Endothelial cell of umbilical vein (primary cell): ENCODE measurements at regions not wholly inside any gene's neighbourhood (a gene's known extent, or its start where the extent isn't known, plus 50 kb on each side); places are given as distances from the start of the nearest gene placed in this dataset.

Experiments
- BruUV-seq: library from RNA; stranded (reverse); fragments of 400-500 nt; replicated peaks from 2 replicates; lab custom pipeline; 2021; lab: Mats Ljungman, UMichigan
- CTCF ChIA-PET: fragments of 300-600, 350-600 bp; sonication (Branson Sonifier 250); formaldehyde crosslinking; loops from one replicate; lab custom pipeline; 2021; ENCODE audit warnings: antibody characterized with exemption, inconsistent platforms; lab: Charles Lee
- POLR2A ChIA-PET: fragments of 300-600, 350-600 bp; sonication (Branson Sonifier 250); formaldehyde crosslinking; loops from one replicate; lab custom pipeline; 2021; ENCODE audit warnings: antibody characterized with exemption, inconsistent platforms; lab: Charles Lee
- DNase-seq: peaks from one replicate; pipeline ENCODE4 v3.0.0-alpha.2; 2011; ENCODE audit warnings: low read depth, low spot score
- FAIRE-seq: peaks from 2 replicates; lab custom pipeline; 2011; peaks lifted over from hg19 to GRCh38; lab: Jason Lieb, UNC
- H2AFZ ChIP-seq: 2 replicates; pipeline ENCODE4 v1.6.0; 2012; ENCODE audit warnings: low read depth, low read length, control low read depth, inconsistent platforms
- H3K27ac ChIP-seq: 2 replicates; pipeline ENCODE4 v1.5.1; 2011; ENCODE audit warnings: low read depth, mild to moderate bottlenecking, control low read depth, low read length, moderate library complexity; ENCODE audit not compliant: insufficient read depth
- H3K27me3 ChIP-seq, 2 experiments: 2 replicates each; pipeline versions ENCODE4 v1.6.0 to v1.6.1; 2011; ENCODE audit warnings: low read length in 2 of 2, mixed read lengths in 1 of 2; ENCODE audit not compliant: control insufficient read depth in 2 of 2, insufficient read depth in 2 of 2
- H3K36me3 ChIP-seq, 2 experiments: 2 replicates in 1 of 2; 3 replicates in 1 of 2; pipeline ENCODE4 v1.5.1; 2011; ENCODE audit warnings: low read length in 2 of 2, mild to moderate bottlenecking in 1 of 2, moderate library complexity in 1 of 2; ENCODE audit not compliant: control insufficient read depth in 2 of 2, insufficient read depth in 2 of 2; ENCODE audit errors: extremely low read depth in 1 of 2
- H3K4me1 ChIP-seq: 3 replicates; pipeline ENCODE4 v1.5.1; 2011; ENCODE audit warnings: mild to moderate bottlenecking, low read length; ENCODE audit not compliant: control insufficient read depth, insufficient read depth; ENCODE audit errors: extremely low read depth
- H3K4me2 ChIP-seq: 2 replicates; pipeline ENCODE4 v1.6.1; 2011; ENCODE audit warnings: low read length, control low read depth, mixed read lengths; ENCODE audit not compliant: insufficient read depth
- H3K4me3 ChIP-seq, 3 experiments: fragments of 200-600 bp in 1 of 3; sonication (generic), shearing (Covaris generic) in 1 of 3; replicated peaks in 1 of 3; 2 replicates each; pipeline ENCODE4 v1.5.1; 2011 to 2016; ENCODE audit warnings: control low read depth in 3 of 3, low read length in 3 of 3, mild to moderate bottlenecking in 2 of 3, inconsistent platforms in 1 of 3, low read depth in 1 of 3, moderate library complexity in 1 of 3; ENCODE audit not compliant: insufficient read depth in 1 of 3
- H3K79me2 ChIP-seq: 2 replicates; pipeline ENCODE4 v1.6.0; 2012; ENCODE audit warnings: low read length, inconsistent platforms; ENCODE audit not compliant: control insufficient read depth, insufficient read depth
- H3K9ac ChIP-seq: replicated peaks from 2 replicates; pipeline ENCODE3; 2011; ENCODE audit warnings: low read length, control low read depth; ENCODE audit not compliant: insufficient read depth; ENCODE audit errors: extremely low read depth
- H3K9me1 ChIP-seq: replicated peaks from 3 replicates; pipeline ENCODE4 v1.6.0; 2011; ENCODE audit warnings: mild to moderate bottlenecking, low read length; ENCODE audit not compliant: control insufficient read depth, insufficient read depth; ENCODE audit errors: extremely low read depth
- H3K9me3 ChIP-seq: replicated peaks from 2 replicates; pipeline ENCODE4 v1.5.1; 2012; ENCODE audit warnings: low read length, inconsistent platforms; ENCODE audit not compliant: control insufficient read depth, insufficient read depth
- H4K20me1 ChIP-seq: replicated peaks from 2 replicates; pipeline ENCODE3; 2011; ENCODE audit warnings: mild to moderate bottlenecking, low read length; ENCODE audit not compliant: control insufficient read depth, insufficient read depth; ENCODE audit errors: extremely low read depth
- FOS ChIP-seq: IDR thresholded peaks from 2 replicates; pipeline ENCODE4 v1.6.1; 2011; ENCODE audit warnings: mild to moderate bottlenecking, low read length, moderate library complexity, borderline replicate concordance; ENCODE audit not compliant: insufficient read depth
- JUN ChIP-seq: IDR thresholded peaks from 2 replicates; pipeline ENCODE4 v1.6.1; 2011; ENCODE audit warnings: borderline replicate concordance, low read depth; ENCODE audit not compliant: insufficient read length, insufficient read depth
- MAX ChIP-seq: IDR thresholded peaks from 2 replicates; pipeline ENCODE4 v1.6.1; 2011; ENCODE audit not compliant: insufficient read depth, insufficient read length
- MYC ChIP-seq: IDR thresholded peaks from one replicate; pipeline ENCODE4 v1.6.1; 2011; ENCODE audit warnings: mild to moderate bottlenecking, low read depth, low read length
- POLR2A ChIP-seq: IDR thresholded peaks from 2 replicates; pipeline ENCODE4 v1.6.1; 2012; ENCODE audit warnings: low read depth, mild to moderate bottlenecking, control low read depth, low read length
- dilution Hi-C: fragments of 300-500 bp; cut with MboI; formaldehyde crosslinking; loops from one replicate; pipeline ENCODE4 v1.15.0; 2019; ENCODE audit warnings: low sequenced_read_pairs; ENCODE audit not compliant: extremely low pct_ligation_motif_present
- intact Hi-C: fragments of 100-400 bp; cut with micrococcal nuclease; formaldehyde crosslinking; loops from one replicate; pipeline ENCODE4 v1.10.0; 2022
- TF ChIP-seq, protein P1 (sequence below), 2 donors: IDR thresholded peaks; 1 replicate in 1 of 2; 2 replicates in 1 of 2; pipeline ENCODE4 v1.5.1; 2011; ENCODE audit warnings: low read length in 2 of 2, mild to moderate bottlenecking in 2 of 2, moderate library complexity in 2 of 2, control low read depth in 1 of 2, inconsistent platforms in 1 of 2, low read depth in 1 of 2; ENCODE audit not compliant: insufficient read depth in 1 of 2; ENCODE audit errors: extremely low read depth in 1 of 2

DNA sequence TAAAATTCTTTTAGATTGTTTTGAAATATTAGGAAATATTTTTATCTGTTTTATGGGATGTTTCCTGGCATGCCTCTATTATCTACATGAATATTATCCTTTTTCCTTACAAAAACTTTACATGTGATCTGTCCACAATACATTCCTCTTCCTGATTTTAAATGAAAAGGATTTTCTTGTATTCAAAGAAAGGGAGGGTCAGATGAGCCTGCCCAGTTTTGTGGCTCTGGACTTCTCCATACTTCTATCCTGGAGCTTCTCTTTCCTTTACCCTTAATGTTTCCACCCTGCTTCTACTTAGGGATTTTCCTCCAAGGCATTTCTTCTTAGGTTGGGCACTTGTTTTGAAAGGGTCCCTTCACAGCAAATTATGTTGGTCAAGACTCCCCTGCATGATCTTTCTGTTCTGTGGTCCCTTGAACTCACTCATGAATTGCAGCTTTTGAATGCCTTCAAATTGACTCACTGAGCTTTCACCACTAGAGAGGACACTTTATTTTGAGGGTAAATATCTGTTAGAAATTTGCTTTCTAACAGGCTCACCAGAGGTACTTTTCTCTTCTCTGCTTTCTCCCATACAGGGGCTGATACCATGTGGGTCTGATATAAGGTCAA lies 104.9 kb downstream of the CENPW start:
- Histone ChIP-seq H3K27me3 (no peaks in the 10 kb centered on the region), H2AFZ (no peak overlapping the region), H3K4me1 (no peaks in the 10 kb centered on the region), H3K9me3 (no peaks in the 10 kb centered on the region), H3K4me2 (no peak overlapping the region), H3K4me3 (no peak overlapping the region), H3K9ac (no peak overlapping the region), H3K27ac (no peak overlapping the region), H4K20me1 (no peaks in the 10 kb centered on the region), H3K79me2 (no peaks in the 10 kb centered on the region), H3K36me3 (no peaks in the 10 kb centered on the region), H3K9me1 (no peaks in the 10 kb centered on the region)
- dilution Hi-C loops (no loop called here), intact Hi-C loops (no loop called here)
- DNase-seq (no peak), FAIRE-seq (no peak)
- no TSS peak for BruUV-seq
- ChIA-PET POLR2A (no interaction called here), CTCF (interaction anchor here (1.0 to 1.2 kb wide), 3 partner anchors 11 to 268 kb away, joined by 3 read pairs; no protein-coding TSS in a partner anchor)
- TF ChIP-seq MAX (no peak), MYC (no peak), FOS (no peak), JUN (no peak), POLR2A (no peak)
- TF ChIP-seq, protein P1, sequence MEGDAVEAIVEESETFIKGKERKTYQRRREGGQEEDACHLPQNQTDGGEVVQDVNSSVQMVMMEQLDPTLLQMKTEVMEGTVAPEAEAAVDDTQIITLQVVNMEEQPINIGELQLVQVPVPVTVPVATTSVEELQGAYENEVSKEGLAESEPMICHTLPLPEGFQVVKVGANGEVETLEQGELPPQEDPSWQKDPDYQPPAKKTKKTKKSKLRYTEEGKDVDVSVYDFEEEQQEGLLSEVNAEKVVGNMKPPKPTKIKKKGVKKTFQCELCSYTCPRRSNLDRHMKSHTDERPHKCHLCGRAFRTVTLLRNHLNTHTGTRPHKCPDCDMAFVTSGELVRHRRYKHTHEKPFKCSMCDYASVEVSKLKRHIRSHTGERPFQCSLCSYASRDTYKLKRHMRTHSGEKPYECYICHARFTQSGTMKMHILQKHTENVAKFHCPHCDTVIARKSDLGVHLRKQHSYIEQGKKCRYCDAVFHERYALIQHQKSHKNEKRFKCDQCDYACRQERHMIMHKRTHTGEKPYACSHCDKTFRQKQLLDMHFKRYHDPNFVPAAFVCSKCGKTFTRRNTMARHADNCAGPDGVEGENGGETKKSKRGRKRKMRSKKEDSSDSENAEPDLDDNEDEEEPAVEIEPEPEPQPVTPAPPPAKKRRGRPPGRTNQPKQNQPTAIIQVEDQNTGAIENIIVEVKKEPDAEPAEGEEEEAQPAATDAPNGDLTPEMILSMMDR (IDR thresholded peaks at IDR 0.05; ENCODE audit: extremely low read depth in 1 of 2, insufficient read depth in 1 of 2, low read depth in 1 of 2, low read length in 2 of 2), result no peak
